Body of pancreas (tissue), 4 donors: ENCODE measurements at regions not wholly inside any gene's neighbourhood (a gene's known extent, or its start where the extent isn't known, plus 50 kb on each side); places are given as distances from the start of the nearest gene placed in this dataset.

Experiments
- ATAC-seq: fragments of 150-250 bp; one replicate; pipeline ENCODE4 v1.9.1; 2016
- DNase-seq, 4 donors: peaks; one replicate each; pipeline ENCODE4 v3.0.0-alpha.2; 2019
- H3K27ac ChIP-seq, 4 donors: fragments of 200-600 bp; sonication (generic); 1 replicate in 3 of 4; 2 replicates in 1 of 4; pipeline versions ENCODE4 v1.5.1 to v1.6.1; 2016 to 2019; ENCODE audit warnings: mild to moderate bottlenecking in 1 of 4, mixed read lengths in 1 of 4, moderate library complexity in 1 of 4
- H3K27me3 ChIP-seq, 2 donors: fragments of 200-600 bp; sonication (generic); one replicate each; pipeline ENCODE4 v1.6.0; 2016; ENCODE audit warnings: mild to moderate bottlenecking in 1 of 2
- H3K36me3 ChIP-seq, 2 donors: fragments of 200-600 bp; sonication (generic); replicated peaks in 1 of 2; 2 replicates each; pipeline ENCODE4 v1.5.1; 2016; ENCODE audit warnings: low read depth in 2 of 2; ENCODE audit not compliant: insufficient read depth in 1 of 2
- H3K4me1 ChIP-seq: fragments of 200-600 bp; sonication (generic); one replicate; pipeline ENCODE4 v1.6.0; 2016
- H3K4me3 ChIP-seq, 2 donors: fragments of 200-600 bp; sonication (generic); 1 replicate in 1 of 2; 2 replicates in 1 of 2; pipeline ENCODE4 v1.5.1; 2016 to 2019
- H3K9me3 ChIP-seq, 3 donors: fragments of 200-600 bp; sonication (generic); 1 replicate in 2 of 3; 2 replicates in 1 of 3; pipeline ENCODE4 v1.5.1; 2016
- POLR2A ChIP-seq, 3 donors: fragments of 450-650 bp; IDR thresholded peaks; one replicate each; pipeline ENCODE4 v1.6.1; 2016; ENCODE audit warnings: antibody characterized with exemption in 3 of 3, mild to moderate bottlenecking in 2 of 3
- WGBS, 2 donors: methylation state at CpG; one replicate each; pipeline ENCODE4 v1.1.5; 2017; 5-methylcytosine and 5-hydroxymethylcytosine counted together
- intact Hi-C: fragments of 100-400 bp; cut with DNase I; formaldehyde crosslinking; loops from one replicate; pipeline ENCODE4 v1.15.1; 2023
- TF ChIP-seq, protein P1 (sequence below), 7 experiments: fragments of 450-650 bp in 4 of 7; fragments of 200-600 bp in 3 of 7; sonication (generic) in 3 of 7; IDR thresholded peaks; one replicate each; pipeline ENCODE4 v1.5.1; 2016 to 2019; ENCODE audit warnings: antibody characterized with exemption in 7 of 7

DNA sequence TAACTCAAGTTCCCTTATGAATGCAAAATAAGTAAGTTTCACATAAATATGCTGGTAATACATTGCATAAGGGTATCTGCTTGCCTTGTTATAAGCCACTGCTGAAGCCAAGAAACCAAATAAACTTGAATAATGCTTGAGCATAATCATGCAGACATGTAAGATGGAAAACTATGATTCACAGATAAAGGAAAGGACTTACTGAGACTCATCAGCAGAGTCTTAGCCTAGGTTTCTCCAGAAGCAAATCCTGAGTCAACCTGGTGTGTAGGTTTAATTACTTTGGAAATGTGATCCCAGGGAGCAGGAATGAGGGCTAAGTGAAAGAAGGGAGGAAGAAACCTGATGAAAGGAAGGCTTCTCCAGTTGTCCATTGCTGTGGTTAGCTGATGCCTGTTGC lies 107.7 kb upstream of the BTG1 start:
- H3K27me3 ChIP-seq: no peaks in the 10 kb centered on the region
- H3K4me3 ChIP-seq: no peak overlapping the region
- no peaks in the 10 kb centered on the region for H3K36me3 ChIP-seq
- TF ChIP-seq POLR2A (IDR thresholded peaks at IDR 0.05): no peak
- TF ChIP-seq, protein P1, sequence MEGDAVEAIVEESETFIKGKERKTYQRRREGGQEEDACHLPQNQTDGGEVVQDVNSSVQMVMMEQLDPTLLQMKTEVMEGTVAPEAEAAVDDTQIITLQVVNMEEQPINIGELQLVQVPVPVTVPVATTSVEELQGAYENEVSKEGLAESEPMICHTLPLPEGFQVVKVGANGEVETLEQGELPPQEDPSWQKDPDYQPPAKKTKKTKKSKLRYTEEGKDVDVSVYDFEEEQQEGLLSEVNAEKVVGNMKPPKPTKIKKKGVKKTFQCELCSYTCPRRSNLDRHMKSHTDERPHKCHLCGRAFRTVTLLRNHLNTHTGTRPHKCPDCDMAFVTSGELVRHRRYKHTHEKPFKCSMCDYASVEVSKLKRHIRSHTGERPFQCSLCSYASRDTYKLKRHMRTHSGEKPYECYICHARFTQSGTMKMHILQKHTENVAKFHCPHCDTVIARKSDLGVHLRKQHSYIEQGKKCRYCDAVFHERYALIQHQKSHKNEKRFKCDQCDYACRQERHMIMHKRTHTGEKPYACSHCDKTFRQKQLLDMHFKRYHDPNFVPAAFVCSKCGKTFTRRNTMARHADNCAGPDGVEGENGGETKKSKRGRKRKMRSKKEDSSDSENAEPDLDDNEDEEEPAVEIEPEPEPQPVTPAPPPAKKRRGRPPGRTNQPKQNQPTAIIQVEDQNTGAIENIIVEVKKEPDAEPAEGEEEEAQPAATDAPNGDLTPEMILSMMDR (IDR thresholded peaks at IDR 0.05): no peak
- intact Hi-C loops: no loop called here
- ATAC-seq (no peak), DNase-seq (no peak)
- no peak overlapping the region for H3K27ac ChIP-seq
- no peaks in the 10 kb centered on the region for H3K9me3 ChIP-seq
- no peaks in the 10 kb centered on the region for H3K4me1 ChIP-seq

DNA sequence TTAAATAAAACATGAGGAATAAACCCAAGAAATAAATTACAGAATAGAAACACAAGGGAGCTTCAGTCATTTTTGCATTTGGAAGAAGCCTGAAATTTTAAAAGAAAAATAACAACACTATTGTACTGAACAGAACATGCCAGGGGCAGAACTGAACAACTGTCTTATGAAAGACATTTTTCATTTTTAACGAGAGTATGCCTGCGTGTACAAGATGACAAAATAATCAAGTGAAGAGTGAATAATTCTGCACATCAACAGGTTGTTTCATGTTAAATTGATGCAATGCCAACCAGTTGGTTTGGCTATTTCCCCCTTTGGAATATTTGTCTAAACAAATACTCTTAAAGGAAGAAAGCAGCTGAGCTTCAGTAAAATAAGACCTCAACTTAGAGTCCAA lies 103.3 kb upstream of the BTG1 start:
- H3K4me3 ChIP-seq: no peak overlapping the region
- intact Hi-C loops: no loop called here

DNA sequence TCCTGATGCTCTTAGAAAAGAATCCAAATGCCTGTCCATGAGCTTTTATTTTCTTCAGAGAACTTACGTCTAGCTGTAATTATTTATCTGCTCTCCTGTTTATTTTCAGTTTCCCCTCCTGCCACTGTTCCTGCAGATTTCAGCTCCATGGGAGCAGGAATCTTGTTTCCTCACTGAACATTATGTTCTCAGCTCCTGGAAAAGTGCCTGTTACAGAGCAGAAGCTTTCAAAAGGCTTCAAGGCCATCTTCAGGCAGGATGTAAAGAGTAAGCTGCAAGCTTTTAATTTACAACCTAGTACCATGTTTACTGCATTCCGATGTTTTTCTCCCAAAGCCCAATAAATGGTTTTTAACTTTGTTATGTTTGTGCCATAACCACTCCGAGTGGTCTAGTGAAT lies 98.4 kb upstream of the BTG1 start:
- peak; percentile 86 for ATAC-seq
- intact Hi-C loops: no loop called here
- DNase-seq: peak; percentile 18 to 58 (median 40)

More for the DNA sequence above, 103.3 kb upstream of the BTG1 start:
- Histone ChIP-seq H3K36me3 (no peaks in the 10 kb centered on the region), H3K4me1 (peaks cover 8% of the 10 kb centered on the region), H3K27me3 (no peaks in the 10 kb centered on the region), H3K27ac (no peak overlapping the region), H3K9me3 (no peaks in the 10 kb centered on the region)
- DNase-seq (no peak), ATAC-seq (no peak)
- TF ChIP-seq, protein P1 (IDR thresholded peaks at IDR 0.05): no peak
- no peak for TF ChIP-seq POLR2A (IDR thresholded peaks at IDR 0.05)
- WGBS, 2 donors: 62 to 75% methylated on average over 2 of the region's 2 CpGs

DNA sequence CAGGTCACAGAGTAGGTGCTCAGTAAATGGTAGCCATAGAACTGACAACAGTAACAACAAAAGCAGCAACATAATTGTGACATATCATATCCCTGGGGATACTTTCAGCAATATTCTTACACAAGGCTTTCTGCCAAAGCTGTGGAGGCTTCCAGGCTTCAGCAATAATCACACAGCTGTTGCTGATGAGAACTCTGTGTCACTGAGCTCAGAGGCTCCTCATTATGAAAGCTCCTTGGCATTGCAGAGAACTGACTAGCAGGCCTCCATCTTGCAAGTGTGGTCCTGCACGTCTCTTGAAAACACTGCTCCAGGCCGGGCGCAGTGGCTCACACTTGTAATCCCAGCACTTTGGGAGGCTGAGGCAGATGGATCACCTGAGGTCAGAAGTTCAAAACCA lies 97.3 kb upstream of the BTG1 start:
- ATAC-seq (no peak), DNase-seq (peak in 1 of 4 donors; percentile 8)
- H3K9me3 ChIP-seq: no peaks in the 10 kb centered on the region
- intact Hi-C loops: no loop called here
- WGBS, 2 donors: 100% methylated on average over 3 of the region's 3 CpGs
- no peak overlapping the region for H3K4me3 ChIP-seq
- peak overlapping the region in 1 of 4 donors; percentile 32 for H3K27ac ChIP-seq
- H3K36me3 ChIP-seq: no peaks in the 10 kb centered on the region
- no peak for TF ChIP-seq POLR2A (IDR thresholded peaks at IDR 0.05)
- TF ChIP-seq, protein P1 (IDR thresholded peaks at IDR 0.05): no peak
- no peaks in the 10 kb centered on the region for H3K27me3 ChIP-seq
- H3K4me1 ChIP-seq: peaks cover 18% of the 10 kb centered on the region

More for the DNA sequence above, 98.4 kb upstream of the BTG1 start:
- Histone ChIP-seq H3K4me1 (peaks cover 18% of the 10 kb centered on the region), H3K27ac (peak overlapping the region in 3 of 4 donors; percentile 22 to 68 (median 32)), H3K36me3 (no peaks in the 10 kb centered on the region), H3K4me3 (no peak overlapping the region), H3K9me3 (no peaks in the 10 kb centered on the region), H3K27me3 (no peaks in the 10 kb centered on the region)
- no peak for TF ChIP-seq POLR2A (IDR thresholded peaks at IDR 0.05)
- TF ChIP-seq, protein P1 (IDR thresholded peaks at IDR 0.05): peak in 4 of 7 experiments; percentile 10 to 30 (median 18)
- 30 to 32% methylated on average over 3 of the region's 3 CpGs for WGBS, 2 donors

DNA sequence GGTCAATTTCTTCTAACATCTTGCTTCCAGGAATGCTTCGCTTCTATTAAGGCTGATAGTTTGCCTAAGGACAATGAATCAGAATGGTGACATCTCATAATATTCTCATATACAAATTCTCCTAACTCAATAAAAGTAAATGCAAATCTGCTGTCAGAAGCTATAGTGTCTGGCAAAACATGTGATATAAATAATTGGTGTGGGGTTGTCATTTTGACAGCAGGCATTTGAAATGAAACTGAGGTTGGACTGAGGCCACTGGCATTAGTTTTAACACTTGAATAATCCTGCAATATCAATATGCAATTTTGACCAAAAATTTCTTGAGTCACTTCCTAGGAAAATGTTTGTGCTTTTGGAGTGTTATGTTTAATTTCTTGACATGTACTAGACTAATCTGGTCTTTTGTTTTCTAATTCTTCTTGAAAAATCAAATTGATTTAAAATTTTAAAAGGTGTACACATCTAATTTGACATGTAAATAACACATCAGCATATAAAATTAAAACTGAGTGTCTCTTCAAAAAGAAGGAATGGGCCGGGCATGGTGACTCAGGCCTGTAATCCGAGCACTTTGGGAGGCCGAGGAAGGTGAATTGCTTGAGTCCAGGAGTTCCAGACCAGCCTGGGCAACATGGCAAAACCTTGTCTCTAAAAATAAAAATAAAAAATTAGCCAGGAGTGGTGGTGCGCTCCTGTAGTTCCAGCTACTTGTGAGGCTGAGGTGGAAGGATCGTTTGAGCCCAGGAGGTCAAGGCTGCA lies 92.3 kb upstream of the BTG1 start:
- TF ChIP-seq, protein P1 (IDR thresholded peaks at IDR 0.05): no peak
- TF ChIP-seq POLR2A (IDR thresholded peaks at IDR 0.05): no peak
- DNase-seq: no peak
- H3K27ac ChIP-seq: no peak overlapping the region
- no peak for ATAC-seq
- H3K36me3 ChIP-seq: no peaks in the 10 kb centered on the region
- no peak overlapping the region for H3K4me3 ChIP-seq
- intact Hi-C loops: no loop called here
- H3K27me3 ChIP-seq: no peaks in the 10 kb centered on the region
- WGBS, 2 donors: 89 to 93% methylated on average over 6 of the region's 6 CpGs
- H3K9me3 ChIP-seq: no peaks in the 10 kb centered on the region
- no peaks in the 10 kb centered on the region for H3K4me1 ChIP-seq
